Mucosa of descending colon (tissue), 3 donors: ENCODE measurements at regions not wholly inside any gene's neighbourhood (a gene's known extent, or its start where the extent isn't known, plus 50 kb on each side); places are given as distances from the start of the nearest gene placed in this dataset.
"Not testable (repeated sequence)": the region's sequence is repeated elsewhere in the genome, so short reads cannot be mapped to it uniquely, and the experiment has no call there.

Experiments
- ATAC-seq: fragments of 200-7000 bp; cut with Tn5 transposase; one replicate; pipeline ENCODE4 v1.9.1; 2020; ENCODE audit warnings: mild to moderate bottlenecking, moderate library complexity
- DNase-seq, 3 donors: peaks; one replicate each; pipeline ENCODE4 v3.0.0-alpha.2; 2020
- H3K36me3 ChIP-seq: fragments of 200-600 bp; one replicate; pipeline ENCODE4 v1.8.0; 2021; ENCODE audit warnings: low read depth, mild to moderate bottlenecking
- H3K4me1 ChIP-seq: fragments of 200-600 bp; one replicate; pipeline ENCODE4 v1.8.0; 2021; ENCODE audit warnings: low read depth, mild to moderate bottlenecking
- H3K4me3 ChIP-seq: fragments of 200-600 bp; one replicate; pipeline ENCODE4 v1.8.0; 2021; ENCODE audit warnings: mild to moderate bottlenecking
- H3K9me3 ChIP-seq: fragments of 200-600 bp; one replicate; pipeline ENCODE4 v1.8.0; 2021; ENCODE audit warnings: mild to moderate bottlenecking
- intact Hi-C, 2 donors: fragments of 100-400 bp; cut with DNase I in 1 of 2; cut with micrococcal nuclease in 1 of 2; formaldehyde crosslinking; loops; one replicate each; pipeline versions ENCODE4 v1.11.0 to v1.11.1; 2022; cut with DNase I, micrococcal nuclease
- TF ChIP-seq, protein P1 (sequence below): fragments of 200-600 bp; IDR thresholded peaks from one replicate; pipeline ENCODE4 v1.8.0; 2022; ENCODE audit warnings: antibody characterized with exemption, mild to moderate bottlenecking
- donor health status: DM: no; HTN: no; CAD: no; lungs with moderate emphysema.
- donor health status: DM: no; HTN: no; CAD: no.
- donor health status: DM: no; HTN: yes; CAD: no.

DNA sequence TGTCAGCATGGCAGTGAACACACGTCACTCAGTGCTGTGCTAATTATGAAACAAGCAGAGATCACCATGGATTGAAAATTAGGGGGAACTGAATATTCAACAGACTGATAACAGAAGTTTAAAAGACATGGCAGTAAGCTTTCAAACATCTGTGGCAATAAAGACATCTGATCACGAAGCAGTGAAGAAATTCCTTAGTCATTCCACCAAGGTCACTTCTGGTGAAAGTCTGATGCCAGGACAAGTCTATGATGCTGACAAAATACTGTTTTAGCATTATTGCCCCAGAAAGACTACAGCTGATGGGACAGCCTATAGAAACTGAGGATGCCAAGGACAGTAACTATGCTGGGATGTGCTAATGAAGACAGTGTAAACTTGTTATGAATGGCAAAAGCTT is 126.9 kb upstream of the RBM19 start:
- Histone ChIP-seq H3K4me1 (no peaks in the 10 kb centered on the region), H3K9me3 (no peaks in the 10 kb centered on the region), H3K4me3 (no peak overlapping the region), H3K36me3 (no peaks in the 10 kb centered on the region)
- DNase-seq, result no peak
- TF ChIP-seq, protein P1, sequence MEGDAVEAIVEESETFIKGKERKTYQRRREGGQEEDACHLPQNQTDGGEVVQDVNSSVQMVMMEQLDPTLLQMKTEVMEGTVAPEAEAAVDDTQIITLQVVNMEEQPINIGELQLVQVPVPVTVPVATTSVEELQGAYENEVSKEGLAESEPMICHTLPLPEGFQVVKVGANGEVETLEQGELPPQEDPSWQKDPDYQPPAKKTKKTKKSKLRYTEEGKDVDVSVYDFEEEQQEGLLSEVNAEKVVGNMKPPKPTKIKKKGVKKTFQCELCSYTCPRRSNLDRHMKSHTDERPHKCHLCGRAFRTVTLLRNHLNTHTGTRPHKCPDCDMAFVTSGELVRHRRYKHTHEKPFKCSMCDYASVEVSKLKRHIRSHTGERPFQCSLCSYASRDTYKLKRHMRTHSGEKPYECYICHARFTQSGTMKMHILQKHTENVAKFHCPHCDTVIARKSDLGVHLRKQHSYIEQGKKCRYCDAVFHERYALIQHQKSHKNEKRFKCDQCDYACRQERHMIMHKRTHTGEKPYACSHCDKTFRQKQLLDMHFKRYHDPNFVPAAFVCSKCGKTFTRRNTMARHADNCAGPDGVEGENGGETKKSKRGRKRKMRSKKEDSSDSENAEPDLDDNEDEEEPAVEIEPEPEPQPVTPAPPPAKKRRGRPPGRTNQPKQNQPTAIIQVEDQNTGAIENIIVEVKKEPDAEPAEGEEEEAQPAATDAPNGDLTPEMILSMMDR, result no peak
- intact Hi-C loops, result no loop called here
- no peak for ATAC-seq

DNA sequence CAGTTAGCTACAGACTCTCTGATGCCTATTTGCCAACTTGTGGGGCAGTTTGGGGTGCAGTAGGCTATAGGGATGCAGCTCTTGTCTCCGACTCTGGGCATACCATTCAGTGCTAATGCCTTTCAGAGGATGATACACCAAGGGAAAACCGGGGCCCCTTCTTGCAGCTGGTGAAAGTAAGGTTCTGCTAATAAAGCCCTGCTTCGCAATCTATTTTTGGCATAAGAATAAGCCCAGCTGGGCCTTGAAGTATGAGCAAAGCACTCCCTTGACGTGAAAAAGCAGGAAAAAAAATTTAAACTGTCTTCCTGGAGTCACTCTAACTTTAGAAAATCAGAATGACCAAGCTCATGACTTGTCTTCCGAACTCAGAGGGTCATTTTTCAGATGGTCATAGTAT is 124.1 kb upstream of the RBM19 start:
- no peak for DNase-seq
- no peaks in the 10 kb centered on the region for H3K4me1 ChIP-seq
- TF ChIP-seq, protein P1, result no peak
- no peak for ATAC-seq
- H3K4me3 ChIP-seq, result no peak overlapping the region
- intact Hi-C loops, result no loop called here
- no peaks in the 10 kb centered on the region for H3K36me3 ChIP-seq
- H3K9me3 ChIP-seq, result no peaks in the 10 kb centered on the region

DNA sequence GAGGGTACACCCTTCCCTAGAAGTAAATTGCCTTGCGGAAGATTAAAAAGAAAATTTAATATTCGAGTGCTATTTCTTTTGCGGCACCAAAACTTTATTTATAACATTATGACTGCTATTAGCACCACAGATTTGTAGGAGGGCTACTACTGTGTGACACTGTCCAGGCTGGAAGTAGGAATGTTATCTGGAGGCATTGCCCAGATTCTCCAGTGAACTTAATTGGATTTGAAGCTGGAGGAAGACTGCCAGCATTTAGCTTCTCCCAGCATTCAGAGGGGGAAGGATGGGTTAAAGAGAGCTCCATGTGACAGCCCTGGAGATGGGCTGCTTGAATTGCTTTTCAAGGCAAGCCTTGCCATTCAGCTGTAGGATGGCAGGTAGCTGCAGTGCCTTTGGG is 107.0 kb upstream of the RBM19 start:
- no peak for DNase-seq
- H3K4me1 ChIP-seq, result no peaks in the 10 kb centered on the region
- no peak for ATAC-seq
- H3K36me3 ChIP-seq, result no peaks in the 10 kb centered on the region
- no peak overlapping the region for H3K4me3 ChIP-seq
- TF ChIP-seq, protein P1, result no peak
- no peaks in the 10 kb centered on the region for H3K9me3 ChIP-seq
- intact Hi-C loops, result no loop called here

DNA sequence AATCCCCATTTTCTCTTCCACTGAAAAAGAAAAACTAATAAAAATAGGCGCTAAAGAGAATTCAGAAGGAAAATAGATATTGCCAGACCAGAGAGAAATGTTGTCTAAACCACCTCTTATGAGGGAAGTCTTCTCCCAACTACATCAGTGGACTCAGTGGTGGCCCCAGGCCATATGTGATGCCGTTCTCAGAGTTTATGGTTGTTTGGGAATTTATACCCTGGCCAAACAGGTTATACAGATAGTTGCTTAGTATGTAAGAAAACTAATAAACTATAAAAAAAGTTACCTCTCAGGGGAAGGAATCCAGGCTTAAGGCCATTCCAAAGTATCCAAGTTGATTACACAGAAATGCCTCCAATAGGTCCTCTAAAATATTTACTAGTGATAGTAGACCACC is 103.4 kb upstream of the RBM19 start:
- DNase-seq (no peak), ATAC-seq (no peak)
- Histone ChIP-seq H3K4me3 (no peak overlapping the region), H3K4me1 (no peaks in the 10 kb centered on the region), H3K36me3 (no peaks in the 10 kb centered on the region), H3K9me3 (no peaks in the 10 kb centered on the region)
- intact Hi-C loops, result no loop called here
- TF ChIP-seq, protein P1, result no peak

DNA sequence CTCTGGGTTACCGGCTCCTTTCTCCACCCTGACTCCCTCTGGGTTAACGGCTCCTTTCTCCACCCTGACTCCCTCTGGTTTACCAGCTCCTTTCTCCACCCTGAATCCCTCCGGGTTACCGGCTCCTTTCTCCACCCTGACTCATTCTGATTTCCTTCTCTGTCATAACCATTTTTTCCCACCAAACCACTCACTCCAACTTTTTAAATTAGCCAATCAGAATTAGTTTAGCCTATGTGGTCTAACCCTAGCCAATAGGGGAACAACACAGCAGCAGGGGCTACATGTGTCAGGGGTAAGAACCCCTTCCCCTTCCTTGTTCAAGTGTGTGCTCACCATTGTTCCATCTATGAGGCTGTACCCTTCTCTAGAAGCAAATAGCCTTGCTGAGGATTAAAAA is 98.4 kb upstream of the RBM19 start:
- H3K4me3 ChIP-seq, result no peak overlapping the region
- TF ChIP-seq, protein P1, result no peak
- no peaks in the 10 kb centered on the region for H3K36me3 ChIP-seq
- ATAC-seq (no peak), DNase-seq (no peak)
- H3K4me1 ChIP-seq, result no peaks in the 10 kb centered on the region
- H3K9me3 ChIP-seq, result peaks cover 6% of the 10 kb centered on the region
- intact Hi-C loops, result no loop called here

DNA sequence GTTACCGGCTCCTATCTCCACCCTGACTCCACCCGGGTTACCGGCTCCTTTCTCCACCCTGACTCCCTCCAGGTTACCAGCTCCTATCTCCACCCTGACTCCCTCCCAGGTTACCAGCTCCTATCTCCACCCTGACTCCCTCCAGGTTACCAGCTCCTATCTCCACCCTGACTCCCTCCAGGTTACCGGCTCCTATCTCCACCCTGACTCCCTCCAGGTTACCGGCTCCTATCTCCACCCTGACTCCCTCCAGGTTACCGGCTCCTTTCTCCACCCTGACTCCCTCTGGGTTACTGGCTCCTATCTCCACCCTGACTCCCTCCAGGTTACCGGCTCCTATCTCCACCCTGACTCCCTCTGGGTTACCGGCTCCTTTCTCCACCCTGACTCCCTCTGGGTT is 97.9 kb upstream of the RBM19 start:
- intact Hi-C loops, DNase-seq, ATAC-seq, H3K9me3 ChIP-seq, H3K36me3 ChIP-seq, H3K4me1 ChIP-seq, H3K4me3 ChIP-seq: not testable (repeated sequence)
